ENCODE measurements at regions not wholly inside any gene's neighbourhood (a gene's known extent, or its start where the extent isn't known, plus 50 kb on each side); places are given as distances from the start of the nearest gene placed in this dataset.

DNA sequence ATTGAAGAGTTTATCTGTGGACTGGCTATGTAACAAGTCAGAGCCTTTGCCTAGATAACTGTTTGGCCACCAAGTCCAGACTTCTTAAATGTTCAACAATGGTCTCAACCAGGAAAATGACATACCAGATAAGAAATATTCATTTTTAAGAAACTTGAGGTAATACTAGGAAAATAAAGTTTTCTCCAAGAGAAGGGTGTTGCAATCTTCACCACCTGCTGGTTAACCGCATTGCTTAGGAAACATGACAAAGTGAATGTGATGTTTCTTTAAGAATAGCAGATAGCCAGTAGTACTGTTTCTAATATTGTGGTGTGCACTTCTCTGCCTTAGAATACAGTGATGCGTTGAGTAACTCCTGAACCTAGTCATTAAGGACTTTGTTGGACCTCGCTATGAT lies 321.5 kb upstream of the CADM2 start:
- no peak for TF ChIP-seq EHMT2 (IDR thresholded peaks at IDR 0.05; ENCODE audit: low read depth)
- no peak for TF ChIP-seq JUN (IDR thresholded peaks at IDR 0.05)
- no peak for TF ChIP-seq EP300 (IDR thresholded peaks at IDR 0.05)
- TF ChIP-seq, protein P1, sequence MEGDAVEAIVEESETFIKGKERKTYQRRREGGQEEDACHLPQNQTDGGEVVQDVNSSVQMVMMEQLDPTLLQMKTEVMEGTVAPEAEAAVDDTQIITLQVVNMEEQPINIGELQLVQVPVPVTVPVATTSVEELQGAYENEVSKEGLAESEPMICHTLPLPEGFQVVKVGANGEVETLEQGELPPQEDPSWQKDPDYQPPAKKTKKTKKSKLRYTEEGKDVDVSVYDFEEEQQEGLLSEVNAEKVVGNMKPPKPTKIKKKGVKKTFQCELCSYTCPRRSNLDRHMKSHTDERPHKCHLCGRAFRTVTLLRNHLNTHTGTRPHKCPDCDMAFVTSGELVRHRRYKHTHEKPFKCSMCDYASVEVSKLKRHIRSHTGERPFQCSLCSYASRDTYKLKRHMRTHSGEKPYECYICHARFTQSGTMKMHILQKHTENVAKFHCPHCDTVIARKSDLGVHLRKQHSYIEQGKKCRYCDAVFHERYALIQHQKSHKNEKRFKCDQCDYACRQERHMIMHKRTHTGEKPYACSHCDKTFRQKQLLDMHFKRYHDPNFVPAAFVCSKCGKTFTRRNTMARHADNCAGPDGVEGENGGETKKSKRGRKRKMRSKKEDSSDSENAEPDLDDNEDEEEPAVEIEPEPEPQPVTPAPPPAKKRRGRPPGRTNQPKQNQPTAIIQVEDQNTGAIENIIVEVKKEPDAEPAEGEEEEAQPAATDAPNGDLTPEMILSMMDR (IDR thresholded peaks at IDR 0.05): no peak
- no peak for TF ChIP-seq ZFP36 (IDR thresholded peaks at IDR 0.05; ENCODE audit: borderline replicate concordance, partially characterized antibody)
- no peak for TF ChIP-seq HDAC2 (IDR thresholded peaks at IDR 0.05)
- TF ChIP-seq, protein P2, sequence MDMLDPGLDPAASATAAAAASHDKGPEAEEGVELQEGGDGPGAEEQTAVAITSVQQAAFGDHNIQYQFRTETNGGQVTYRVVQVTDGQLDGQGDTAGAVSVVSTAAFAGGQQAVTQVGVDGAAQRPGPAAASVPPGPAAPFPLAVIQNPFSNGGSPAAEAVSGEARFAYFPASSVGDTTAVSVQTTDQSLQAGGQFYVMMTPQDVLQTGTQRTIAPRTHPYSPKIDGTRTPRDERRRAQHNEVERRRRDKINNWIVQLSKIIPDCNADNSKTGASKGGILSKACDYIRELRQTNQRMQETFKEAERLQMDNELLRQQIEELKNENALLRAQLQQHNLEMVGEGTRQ (IDR thresholded peaks at IDR 0.05): no peak
- no peak for TF ChIP-seq POLR2A (IDR thresholded peaks at IDR 0.05; ENCODE audit: low read length)
- no peak for TF ChIP-seq HEYL (CRISPR knock-in tag; IDR thresholded peaks at IDR 0.05)
- no peak for TF ChIP-seq RARB (CRISPR knock-in tag; IDR thresholded peaks at IDR 0.05)
- no peak for TF ChIP-seq TFCP2L1 (CRISPR knock-in tag; IDR thresholded peaks at IDR 0.05)
- TF ChIP-seq JUNB (IDR thresholded peaks at IDR 0.05): no peak
- TF ChIP-seq MAFK (IDR thresholded peaks at IDR 0.05; ENCODE audit: partially characterized antibody): no peak
- no peak for TF ChIP-seq RFX5 (IDR thresholded peaks at IDR 0.05)

Data from A549 (cell line).